GM12865 (cell line): ENCODE measurements at regions not wholly inside any gene's neighbourhood (a gene's known extent, or its start where the extent isn't known, plus 50 kb on each side); places are given as distances from the start of the nearest gene placed in this dataset.

Source experiments
- DNase-seq: peaks from one replicate; pipeline ENCODE4 v3.0.0; 2010; ENCODE audit warnings: low read depth
- H3K4me3 ChIP-seq: 2 replicates; pipeline ENCODE4 v1.5.1; 2011; ENCODE audit warnings: mild to moderate bottlenecking, low read depth, low read length, control low read depth
- TF ChIP-seq, protein P1 (sequence below): IDR thresholded peaks from 2 replicates; pipeline ENCODE4 v1.5.1; 2011; ENCODE audit warnings: low read length, control low read depth, low read depth, inconsistent platforms; ENCODE audit not compliant: insufficient read depth; ENCODE audit errors: missing control alignments

DNA sequence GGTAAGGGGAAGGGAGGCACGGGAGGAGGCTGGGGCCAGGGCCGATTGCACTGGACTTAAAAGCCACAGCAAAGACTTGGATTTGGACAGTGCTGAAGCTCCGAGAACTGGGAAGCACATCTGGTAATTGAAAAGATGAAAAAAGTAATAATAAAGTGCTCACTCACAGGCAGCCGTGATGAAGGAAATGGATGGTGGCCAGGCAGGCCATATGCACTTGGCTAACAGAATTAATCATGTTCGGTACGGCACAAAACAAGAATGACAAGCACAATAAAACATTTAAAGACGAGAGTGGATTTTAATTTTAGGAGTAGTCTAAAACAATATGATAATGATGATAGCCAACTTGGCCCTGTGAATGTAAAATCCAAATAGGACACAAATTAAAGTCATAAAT is 154.3 kb downstream of the VRK1 start:
- DNase-seq = no peak
- TF ChIP-seq, protein P1, sequence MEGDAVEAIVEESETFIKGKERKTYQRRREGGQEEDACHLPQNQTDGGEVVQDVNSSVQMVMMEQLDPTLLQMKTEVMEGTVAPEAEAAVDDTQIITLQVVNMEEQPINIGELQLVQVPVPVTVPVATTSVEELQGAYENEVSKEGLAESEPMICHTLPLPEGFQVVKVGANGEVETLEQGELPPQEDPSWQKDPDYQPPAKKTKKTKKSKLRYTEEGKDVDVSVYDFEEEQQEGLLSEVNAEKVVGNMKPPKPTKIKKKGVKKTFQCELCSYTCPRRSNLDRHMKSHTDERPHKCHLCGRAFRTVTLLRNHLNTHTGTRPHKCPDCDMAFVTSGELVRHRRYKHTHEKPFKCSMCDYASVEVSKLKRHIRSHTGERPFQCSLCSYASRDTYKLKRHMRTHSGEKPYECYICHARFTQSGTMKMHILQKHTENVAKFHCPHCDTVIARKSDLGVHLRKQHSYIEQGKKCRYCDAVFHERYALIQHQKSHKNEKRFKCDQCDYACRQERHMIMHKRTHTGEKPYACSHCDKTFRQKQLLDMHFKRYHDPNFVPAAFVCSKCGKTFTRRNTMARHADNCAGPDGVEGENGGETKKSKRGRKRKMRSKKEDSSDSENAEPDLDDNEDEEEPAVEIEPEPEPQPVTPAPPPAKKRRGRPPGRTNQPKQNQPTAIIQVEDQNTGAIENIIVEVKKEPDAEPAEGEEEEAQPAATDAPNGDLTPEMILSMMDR = no peak
- no peak overlapping the region for H3K4me3 ChIP-seq

- no peak for DNase-seq
- H3K4me3 ChIP-seq = no peak overlapping the region
- TF ChIP-seq, protein P1 = no peak
These were observed 156.1 kb downstream of the VRK1 start for GRCh38 chr14:96953087-96953874.

DNA sequence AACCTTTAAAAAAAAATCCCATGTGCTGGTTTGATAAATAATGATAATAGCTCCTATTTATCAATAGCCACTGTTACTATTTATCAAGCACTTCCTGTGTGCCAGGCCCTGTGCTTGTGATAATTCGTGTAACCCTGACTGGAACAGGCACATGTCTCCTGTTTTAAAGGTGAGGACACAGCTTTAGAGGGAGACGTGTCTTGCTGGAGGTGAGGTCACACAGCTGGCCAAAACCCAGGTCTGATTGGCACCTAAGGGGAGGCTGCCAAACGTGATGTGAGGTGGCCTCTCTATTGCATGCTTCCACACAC is 156.6 kb downstream of the VRK1 start:
- H3K4me3 ChIP-seq = no peak overlapping the region
- no peak for DNase-seq
- TF ChIP-seq, protein P1 = no peak

DNA sequence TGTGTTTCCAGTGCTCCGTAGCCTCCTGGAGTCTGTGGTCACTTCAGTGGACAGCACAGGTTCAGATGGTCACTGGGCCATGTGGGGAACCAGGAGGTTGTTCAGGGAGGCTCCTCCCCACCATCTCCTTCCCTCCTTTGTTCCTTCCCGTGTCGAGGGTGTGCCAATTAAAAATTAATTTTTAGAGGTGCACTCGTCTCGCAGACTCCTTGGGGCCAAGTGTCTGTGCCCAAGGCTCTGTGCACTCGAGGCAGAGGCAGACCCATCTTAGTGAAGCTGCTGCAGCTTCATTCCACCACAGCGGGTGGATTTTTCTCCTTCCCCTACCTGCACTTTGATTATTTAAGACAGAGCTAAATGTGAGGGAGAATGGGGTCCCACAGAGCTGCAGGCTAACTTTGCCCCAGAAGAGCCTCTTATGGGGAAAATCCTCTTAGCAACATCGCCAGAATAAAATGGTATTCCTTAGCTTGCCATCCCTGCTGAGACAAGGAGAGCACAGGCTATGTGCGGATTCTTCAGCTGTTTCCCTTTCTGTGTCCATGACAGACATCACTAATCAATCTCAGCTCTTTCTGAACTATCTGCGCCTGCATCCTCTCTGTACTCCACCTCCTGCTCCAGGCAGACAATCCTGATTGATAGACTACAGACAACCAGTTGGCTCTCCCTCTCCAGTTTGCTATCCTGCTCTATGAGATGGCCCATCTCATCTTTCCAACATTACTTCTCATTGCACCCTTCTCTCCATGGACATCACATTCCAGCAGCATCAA is 159.5 kb downstream of the VRK1 start:
- TF ChIP-seq, protein P1 = no peak
- DNase-seq = no peak
- no peak overlapping the region for H3K4me3 ChIP-seq

- TF ChIP-seq, protein P1 = no peak
- no peak overlapping the region for H3K4me3 ChIP-seq
- DNase-seq = no peak
These were observed 160.9 kb downstream of the VRK1 start for GRCh38 chr14:96958057-96958456.

DNA sequence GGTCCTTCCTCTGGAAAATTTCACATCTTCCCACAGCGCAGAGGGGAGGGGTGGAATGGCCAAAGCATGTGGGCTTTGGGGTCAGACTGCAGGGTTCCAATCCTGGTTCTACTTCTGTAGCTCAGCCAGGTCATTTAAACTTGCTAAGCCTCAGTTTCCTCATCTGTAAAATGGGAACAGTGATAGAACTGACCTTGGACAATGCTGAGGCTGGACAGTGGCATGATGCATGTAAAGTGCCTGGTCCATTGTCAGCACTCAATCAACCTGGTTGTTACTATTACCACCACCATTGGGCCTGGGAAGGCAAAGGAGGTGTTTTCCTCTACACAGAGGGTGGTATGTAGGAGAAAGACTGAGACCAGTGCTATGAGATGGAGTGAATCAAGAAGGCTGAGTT is 162.8 kb downstream of the VRK1 start:
- H3K4me3 ChIP-seq = no peak overlapping the region
- TF ChIP-seq, protein P1 = no peak
- DNase-seq = no peak
